H1 (cell line): ENCODE measurements at regions not wholly inside any gene's neighbourhood (a gene's known extent, or its start where the extent isn't known, plus 50 kb on each side); places are given as distances from the start of the nearest gene placed in this dataset.

Source experiments
- CTCF ChIA-PET: fragments of 300-600 bp; sonication (Branson Sonifier 250); formaldehyde crosslinking; loops from one replicate; lab custom pipeline; 2021; ENCODE audit not compliant: partially characterized antibody; lab: Charles Lee
- POLR2A ChIA-PET: fragments of 300-600 bp; sonication (Branson Sonifier 250); formaldehyde crosslinking; loops from one replicate; lab custom pipeline; 2021; ENCODE audit warnings: inconsistent platforms; ENCODE audit not compliant: partially characterized antibody; lab: Charles Lee
- DNase-seq, 2 experiments: peaks; one replicate each; pipeline versions ENCODE4 v3.0.0 to v3.0.0-alpha.2; 2010 to 2022; ENCODE audit warnings: low spot score in 2 of 2, low read depth in 1 of 2, mixed read lengths in 1 of 2
- FAIRE-seq: peaks from 2 replicates; lab custom pipeline; 2011; peaks lifted over from hg19 to GRCh38; lab: Jason Lieb, UNC
- H2AFZ ChIP-seq: 2 replicates; pipeline ENCODE4 v1.8.1; 2012; ENCODE audit warnings: low read length, inconsistent platforms
- H2AK5ac ChIP-seq: 2 replicates; pipeline ENCODE4 v1.6.1; 2013; ENCODE audit warnings: low read depth, low read length
- H2BK120ac ChIP-seq: replicated peaks from 2 replicates; pipeline ENCODE3; 2013; ENCODE audit warnings: low read depth, low read length, inconsistent platforms
- H2BK12ac ChIP-seq: 2 replicates; pipeline ENCODE4 v1.6.1; 2013; ENCODE audit warnings: low read depth, low read length
- H2BK15ac ChIP-seq: 2 replicates; pipeline ENCODE4 v1.6.1; 2013; ENCODE audit warnings: low read length
- H2BK20ac ChIP-seq: 2 replicates; pipeline ENCODE4 v1.6.1; 2013; ENCODE audit warnings: low read length
- H2BK5ac ChIP-seq: 2 replicates; pipeline ENCODE4 v1.6.1; 2013; ENCODE audit warnings: low read depth, low read length
- H3K14ac ChIP-seq: 2 replicates; pipeline ENCODE4 v1.6.1; 2013; ENCODE audit warnings: inconsistent platforms; ENCODE audit not compliant: insufficient read length
- H3K18ac ChIP-seq: 2 replicates; pipeline ENCODE4 v1.6.1; 2013; ENCODE audit warnings: low read length; ENCODE audit errors: extremely low read depth
- H3K23ac ChIP-seq: 2 replicates; pipeline ENCODE4 v1.6.1; 2013; ENCODE audit warnings: inconsistent platforms; ENCODE audit not compliant: insufficient read length
- H3K23me2 ChIP-seq: 2 replicates; pipeline ENCODE4 v1.6.1; 2013; ENCODE audit warnings: low read depth, low read length
- H3K27ac ChIP-seq: 2 replicates; pipeline ENCODE4 v1.6.1; 2011; ENCODE audit warnings: low read depth, low read length, inconsistent platforms
- H3K27me3 ChIP-seq, 4 experiments: replicated peaks in 1 of 4; 1 replicate in 1 of 4; 2 replicates in 3 of 4; pipeline versions ENCODE4 v1.6.1 to v1.8.1; 2011 to 2013; ENCODE audit warnings: low read length in 3 of 4, mild to moderate bottlenecking in 3 of 4, inconsistent platforms in 2 of 4, mixed read lengths in 2 of 4, moderate library complexity in 1 of 4; ENCODE audit not compliant: control insufficient read depth in 3 of 4, insufficient read depth in 3 of 4; ENCODE audit errors: extremely low read depth in 1 of 4
- H3K36me3 ChIP-seq, 4 experiments: 2 replicates each; pipeline versions ENCODE4 v1.6.1 to v1.8.1; 2011 to 2013; ENCODE audit warnings: mild to moderate bottlenecking in 4 of 4, low read length in 3 of 4, moderate library complexity in 2 of 4, control low read depth in 1 of 4, inconsistent platforms in 1 of 4; ENCODE audit not compliant: insufficient read depth in 4 of 4, control insufficient read depth in 2 of 4
- H3K4ac ChIP-seq: replicated peaks from 2 replicates; pipeline ENCODE3; 2013; ENCODE audit warnings: low read length, low read depth, mixed read lengths, inconsistent platforms; ENCODE audit not compliant: insufficient read length
- H3K4me1 ChIP-seq, 4 experiments: replicated peaks in 1 of 4; 1 replicate in 1 of 4; 2 replicates in 3 of 4; pipeline versions ENCODE4 v1.6.1 to v1.8.1; 2011 to 2013; ENCODE audit warnings: low read length in 3 of 4, inconsistent platforms in 2 of 4, mixed read lengths in 1 of 4; ENCODE audit not compliant: insufficient read depth in 4 of 4, control insufficient read depth in 3 of 4
- H3K4me2 ChIP-seq, 2 experiments: 2 replicates each; pipeline versions ENCODE4 v1.6.1 to v1.8.1; 2011 to 2013; ENCODE audit warnings: low read depth in 2 of 2, low read length in 2 of 2, control low read depth in 1 of 2, inconsistent platforms in 1 of 2, mild to moderate bottlenecking in 1 of 2; ENCODE audit not compliant: insufficient read depth in 1 of 2
- H3K4me3 ChIP-seq, 4 experiments: fragments of 200-600, 300-600 bp in 1 of 4; sonication (generic), shearing (Covaris generic), sonication (Bioruptor Twin) in 1 of 4; 2 replicates each; pipeline versions ENCODE4 v1.5.1 to v1.8.1; 2011 to 2016; ENCODE audit warnings: low read length in 4 of 4, low read depth in 3 of 4, control low read depth in 2 of 4, inconsistent platforms in 2 of 4, mild to moderate bottlenecking in 2 of 4, mixed read lengths in 1 of 4, moderate library complexity in 1 of 4; ENCODE audit not compliant: insufficient read depth in 2 of 4; ENCODE audit errors: extremely low read depth in 1 of 4
- H3K56ac ChIP-seq: replicated peaks from 2 replicates; pipeline ENCODE3; 2013; ENCODE audit warnings: low read depth, mild to moderate bottlenecking, mixed read lengths, low read length, inconsistent platforms; ENCODE audit not compliant: insufficient read length
- H3K79me1 ChIP-seq: 2 replicates; pipeline ENCODE4 v1.6.1; 2013; ENCODE audit warnings: low read depth, low read length, control low read depth
- H3K79me2 ChIP-seq, 2 experiments: 2 replicates each; pipeline versions ENCODE4 v1.6.1 to v1.8.1; 2012 to 2013; ENCODE audit warnings: low read length in 2 of 2, mild to moderate bottlenecking in 2 of 2, inconsistent platforms in 1 of 2; ENCODE audit not compliant: insufficient read depth in 2 of 2, control insufficient read depth in 1 of 2
- H3K9ac ChIP-seq, 4 experiments: replicated peaks in 1 of 4; 1 replicate in 1 of 4; 2 replicates in 3 of 4; pipeline versions ENCODE4 v1.6.1 to v1.8.1; 2011 to 2013; ENCODE audit warnings: low read depth in 3 of 4, low read length in 3 of 4, control low read depth in 2 of 4, mild to moderate bottlenecking in 2 of 4, moderate library complexity in 2 of 4, inconsistent platforms in 1 of 4; ENCODE audit errors: extremely low read depth in 1 of 4
- H3K9me3 ChIP-seq, 2 experiments: 2 replicates each; pipeline versions ENCODE4 v1.6.1 to v1.8.1; 2012 to 2013; ENCODE audit warnings: mild to moderate bottlenecking in 2 of 2, moderate library complexity in 2 of 2, control low read depth in 1 of 2, inconsistent platforms in 1 of 2, low read depth in 1 of 2, low read length in 1 of 2, mixed read lengths in 1 of 2; ENCODE audit not compliant: insufficient read depth in 2 of 2
- H4K20me1 ChIP-seq, 2 experiments: replicated peaks in 1 of 2; 2 replicates each; pipeline versions ENCODE3 to v1.8.1; 2011 to 2013; ENCODE audit warnings: inconsistent platforms in 2 of 2, low read length in 2 of 2, mild to moderate bottlenecking in 1 of 2; ENCODE audit not compliant: insufficient read depth in 2 of 2, control insufficient read depth in 1 of 2
- H4K5ac ChIP-seq: 2 replicates; pipeline ENCODE4 v1.6.1; 2013; ENCODE audit warnings: low read length, low read depth, mixed read lengths, inconsistent platforms; ENCODE audit not compliant: insufficient read length
- H4K8ac ChIP-seq: 2 replicates; pipeline ENCODE4 v1.8.0; 2013; ENCODE audit warnings: mild to moderate bottlenecking, moderate library complexity, low read length, inconsistent platforms; ENCODE audit not compliant: insufficient read depth; ENCODE audit errors: extremely low read depth
- H4K91ac ChIP-seq: replicated peaks from 2 replicates; pipeline ENCODE3; 2013; ENCODE audit warnings: low read length, mixed read lengths, inconsistent platforms; ENCODE audit not compliant: insufficient read length
- BACH1 ChIP-seq: IDR thresholded peaks from 2 replicates; pipeline ENCODE4 v1.6.1; 2012; ENCODE audit warnings: low read length, improper control_type of control experiment
- CBX5 ChIP-seq: fragments of 300-800, 300-1000 bp; sonication (generic); IDR thresholded peaks from 2 replicates; pipeline ENCODE4 v1.7.1; 2016; ENCODE audit warnings: antibody characterized with exemption, low read length, low read depth
- CBX8 ChIP-seq: fragments of 300-800, 300-1000 bp; sonication (generic); IDR thresholded peaks from 2 replicates; pipeline ENCODE4 v1.7.1; 2016; ENCODE audit warnings: low read depth, low read length, borderline replicate concordance
- CTBP2 ChIP-seq: IDR thresholded peaks from 2 replicates; pipeline ENCODE4 v1.7.0; 2011; ENCODE audit warnings: borderline replicate concordance, mild to moderate bottlenecking, moderate library complexity, mixed read lengths, low read length; ENCODE audit not compliant: insufficient read depth, insufficient read length
- E2F6 ChIP-seq: IDR thresholded peaks from 2 replicates; pipeline ENCODE4 v1.6.1; 2012; ENCODE audit warnings: inconsistent platforms
- HDAC6 ChIP-seq: IDR thresholded peaks from one replicate; pipeline ENCODE4 v1.7.1; 2012; ENCODE audit warnings: low read depth, mild to moderate bottlenecking, inconsistent platforms, low read length, moderate library complexity
- KDM1A ChIP-seq: fragments of 200-600, 300-600 bp; sonication (generic); IDR thresholded peaks from 2 replicates; pipeline ENCODE4 v1.7.1; 2016; ENCODE audit warnings: mild to moderate bottlenecking, low read length, borderline replicate concordance
- MAFK ChIP-seq: IDR thresholded peaks from 2 replicates; pipeline ENCODE4 v1.6.1; 2012; ENCODE audit warnings: low read depth, mild to moderate bottlenecking, improper control_type of control experiment, low read length
- RNF2 ChIP-seq: fragments of 200-900, 300-1000 bp; sonication (generic); IDR thresholded peaks from 2 replicates; pipeline ENCODE4 v1.7.1; 2016; ENCODE audit warnings: borderline replicate concordance, low read depth, mild to moderate bottlenecking, antibody characterized with exemption, low read length; ENCODE audit not compliant: poor library complexity, severe bottlenecking; ENCODE audit errors: missing control alignments
- SIN3A ChIP-seq, 2 experiments: IDR thresholded peaks in 1 of 2; conservative IDR thresholded peaks in 1 of 2; 2 replicates each; pipeline ENCODE4 v1.6.1; 2011 to 2012; ENCODE audit warnings: low read length in 2 of 2, improper control_type of control experiment in 1 of 2, low read depth in 1 of 2, mild to moderate bottlenecking in 1 of 2
- YY1 ChIP-seq: IDR thresholded peaks from 2 replicates; pipeline ENCODE4 v1.6.1; 2011; ENCODE audit warnings: low read depth, mild to moderate bottlenecking, low read length
- WGBS, 2 experiments: shearing (Covaris generic) in 1 of 2; methylation state at CpG; one replicate each; pipeline versions ENCODE4 v1.1.6 to v1.1.7; 2013 to 2015; ENCODE audit warnings: low lambda C conversion rate in 2 of 2, mixed read lengths in 2 of 2, inconsistent platforms in 1 of 2, low coverage in 1 of 2, missing lambda C conversion rate in 1 of 2; ENCODE audit not compliant: insufficient replicate concordance in 2 of 2, insufficient coverage in 1 of 2, insufficient read length in 1 of 2; ENCODE audit errors: extremely low coverage in 1 of 2, missing lambda C conversion rate in 1 of 2; 5-methylcytosine and 5-hydroxymethylcytosine counted together
- TF ChIP-seq, protein P1 (sequence below): IDR thresholded peaks from 2 replicates; pipeline ENCODE4 v1.6.1; 2011; ENCODE audit warnings: low read length, improper control_type of control experiment

DNA sequence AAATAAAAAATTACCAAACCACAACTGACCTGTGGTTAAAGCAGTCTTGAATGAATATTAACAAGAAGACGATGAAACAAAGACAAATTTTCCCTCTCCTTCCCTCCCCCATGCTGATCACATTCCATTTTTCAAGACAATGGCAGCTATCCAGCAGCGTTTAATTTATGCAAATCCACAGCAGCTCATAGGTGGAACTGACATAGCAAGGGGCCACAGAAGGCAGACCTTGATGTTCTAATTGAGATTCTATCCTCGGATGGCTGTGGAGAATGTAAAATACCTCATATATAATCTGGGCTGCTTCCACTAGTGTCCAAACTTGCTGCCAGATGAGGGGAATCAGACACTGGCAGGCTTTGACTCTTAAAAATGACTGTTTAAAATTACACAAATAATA lies 211.5 kb downstream of the CHRDL1 start:
- Histone ChIP-seq H3K27ac (no peak overlapping the region), H3K36me3 (no peaks in the 10 kb centered on the region), H3K56ac (no peak overlapping the region), H3K23me2 (no peaks in the 10 kb centered on the region), H2BK120ac (no peak overlapping the region), H3K18ac (no peak overlapping the region), H4K91ac (no peak overlapping the region), H2AK5ac (no peak overlapping the region), H3K4me2 (0 out of 4 replicates have a peak overlapping the region, but pooled peaks of 1 of the 2 experiments have one; percentile 2), H3K4ac (no peak overlapping the region), H3K4me3 (no peak overlapping the region), H3K79me2 (no peaks in the 10 kb centered on the region), H4K5ac (no peak overlapping the region), H2AFZ (no peak overlapping the region), H2BK5ac (no peak overlapping the region), H2BK15ac (no peak overlapping the region), H3K9me3 (no peaks in the 10 kb centered on the region), H2BK20ac (no peak overlapping the region), H4K8ac (no peak overlapping the region), H3K9ac (no peak overlapping the region), H3K79me1 (no peaks in the 10 kb centered on the region), H3K27me3 (no peaks in the 10 kb centered on the region), H3K23ac (no peak overlapping the region), H3K14ac (no peak overlapping the region), H2BK12ac (no peak overlapping the region), H4K20me1 (no peaks in the 10 kb centered on the region), H3K4me1 (peaks cover 0 to 4% (median 0%) of the 10 kb centered on the region in 4 experiments; a peak in 1 of 7 replicates)
- ChIA-PET CTCF (no interaction called here), POLR2A (no interaction called here)
- DNase-seq (no peak), FAIRE-seq (no peak)
- 38% methylated on average over 3 of the region's 3 CpGs; no CpG with 5 or more reads in 1 of the 2 experiments for WGBS, 2 experiments
- TF ChIP-seq BACH1 (no peak), YY1 (no peak), MAFK (no peak), HDAC6 (no peak), CBX5 (no peak), CTBP2 (no peak), KDM1A (no peak), RNF2 (no peak), SIN3A (conservative IDR thresholded peaks at IDR 0.05 in 1 of 2, IDR thresholded peaks at IDR 0.05 in 1 of 2; ENCODE audit: low read depth in 1 of 2, low read length in 2 of 2) (no peak), E2F6 (no peak), CBX8 (no peak)
- TF ChIP-seq, protein P1, sequence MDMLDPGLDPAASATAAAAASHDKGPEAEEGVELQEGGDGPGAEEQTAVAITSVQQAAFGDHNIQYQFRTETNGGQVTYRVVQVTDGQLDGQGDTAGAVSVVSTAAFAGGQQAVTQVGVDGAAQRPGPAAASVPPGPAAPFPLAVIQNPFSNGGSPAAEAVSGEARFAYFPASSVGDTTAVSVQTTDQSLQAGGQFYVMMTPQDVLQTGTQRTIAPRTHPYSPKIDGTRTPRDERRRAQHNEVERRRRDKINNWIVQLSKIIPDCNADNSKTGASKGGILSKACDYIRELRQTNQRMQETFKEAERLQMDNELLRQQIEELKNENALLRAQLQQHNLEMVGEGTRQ = no peak
